K562 (cell line): ENCODE measurements at regions not wholly inside any gene's neighbourhood (a gene's known extent, or its start where the extent isn't known, plus 50 kb on each side); places are given as distances from the start of the nearest gene placed in this dataset.

Experiments used
- ATAC-seq: fragments of 200-7000 bp; cut with Tn5 transposase; 3 replicates; pipeline ENCODE4 v1.9.1; 2020; ENCODE audit warnings: moderate library complexity
- BruUV-seq: library from RNA; stranded (reverse); fragments of 400-500 nt; replicated peaks from 2 replicates; lab custom pipeline; 2021; lab: Mats Ljungman, UMichigan
- CTCF ChIA-PET: fragments of 300-600 bp; formaldehyde crosslinking; extraction: SDS; loops from one replicate; lab custom pipeline; 2021; ENCODE audit warnings: low intra/inter-chr PET ratio; lab: Yijun Ruan, JAX
- POLR2A ChIA-PET: fragments of 300-600, 350-650 bp; sonication (Branson Sonifier 250); formaldehyde crosslinking; extraction: SDS; loops from one replicate; lab custom pipeline; 2021; ENCODE audit warnings: antibody characterized with exemption, inconsistent platforms; lab: Yijun Ruan, JAX
- DNase-seq, 4 experiments: peaks; one replicate each; pipeline versions ENCODE4 v3.0.0 to v3.0.0-alpha.2; 2011 to 2018; ENCODE audit warnings: low spot score in 3 of 4, mixed read lengths in 3 of 4; ENCODE audit errors: extremely low read depth in 1 of 4
- FAIRE-seq: peaks from 2 replicates; lab custom pipeline; 2011; peaks lifted over from hg19 to GRCh38; lab: Jason Lieb, UNC
- H2AFZ ChIP-seq: 2 replicates; pipeline ENCODE4 v1.6.0; 2011; ENCODE audit warnings: low read depth, low read length, control low read depth, inconsistent platforms
- H3K27ac ChIP-seq: fragments of 200-600 bp; 3 replicates; pipeline ENCODE4 v1.8.0; 2011; ENCODE audit warnings: low read depth, mild to moderate bottlenecking, control low read depth, inconsistent platforms, low read length, moderate library complexity, mixed read lengths; ENCODE audit errors: extremely low read depth
- H3K27me3 ChIP-seq, 2 experiments: fragments of 300-600 bp in 1 of 2; 2 replicates in 1 of 2; 3 replicates in 1 of 2; pipeline versions ENCODE4 v1.6.0 to v1.8.0; 2011; ENCODE audit warnings: inconsistent platforms in 2 of 2, low read length in 2 of 2, mild to moderate bottlenecking in 1 of 2, mixed read lengths in 1 of 2, moderate library complexity in 1 of 2; ENCODE audit not compliant: control insufficient read depth in 2 of 2, insufficient read depth in 2 of 2
- H3K36me3 ChIP-seq: fragments of 300-600 bp; 3 replicates; pipeline ENCODE4 v1.8.0; 2011; ENCODE audit warnings: mild to moderate bottlenecking, low read length, inconsistent platforms; ENCODE audit not compliant: control insufficient read depth, insufficient read depth
- H3K4me1 ChIP-seq, 2 experiments: fragments of 200-600 bp in 1 of 2; replicated peaks in 1 of 2; 2 replicates in 1 of 2; 3 replicates in 1 of 2; pipeline versions ENCODE4 v1.5.1 to v1.8.0; 2011; ENCODE audit warnings: inconsistent platforms in 2 of 2, low read length in 2 of 2, mild to moderate bottlenecking in 1 of 2, mixed read lengths in 1 of 2, moderate library complexity in 1 of 2; ENCODE audit not compliant: control insufficient read depth in 2 of 2, insufficient read depth in 2 of 2
- H3K4me2 ChIP-seq: 2 replicates; pipeline ENCODE4 v1.6.1; 2011; ENCODE audit warnings: low read length, control low read depth, inconsistent platforms, mixed read lengths; ENCODE audit not compliant: insufficient read depth
- H3K4me3 ChIP-seq: fragments of 200-600 bp; sonication (generic), shearing (Covaris generic); 2 replicates; pipeline ENCODE4 v1.5.1; 2016; ENCODE audit warnings: control low read depth, inconsistent platforms
- H3K79me2 ChIP-seq: fragments of 200-600 bp; 3 replicates; pipeline ENCODE4 v1.8.0; 2011; ENCODE audit warnings: low read length, inconsistent platforms; ENCODE audit not compliant: control insufficient read depth, insufficient read depth
- H3K9ac ChIP-seq, 2 experiments: 2 replicates each; pipeline versions ENCODE4 v1.6.0 to v1.6.1; 2011; ENCODE audit warnings: low read depth in 2 of 2, low read length in 2 of 2, control low read depth in 1 of 2, inconsistent platforms in 1 of 2, mild to moderate bottlenecking in 1 of 2, mixed read lengths in 1 of 2; ENCODE audit not compliant: insufficient read depth in 1 of 2
- H3K9me1 ChIP-seq: one replicate; pipeline ENCODE4 v1.6.0; 2011; ENCODE audit warnings: inconsistent platforms, mild to moderate bottlenecking, low read length, moderate library complexity; ENCODE audit not compliant: control insufficient read depth, insufficient read depth
- H3K9me3 ChIP-seq: replicated peaks from 2 replicates; pipeline ENCODE4 v1.5.1; 2011; ENCODE audit warnings: low read depth, low read length, inconsistent platforms; ENCODE audit not compliant: control insufficient read depth, insufficient read depth
- H4K20me1 ChIP-seq: replicated peaks from 2 replicates; pipeline ENCODE4 v1.6.1; 2011; ENCODE audit warnings: low read length, inconsistent platforms, mixed read lengths; ENCODE audit not compliant: control insufficient read depth, insufficient read depth
- CAMTA2 ChIP-seq: fragments of 250-450 bp; sonication (Bioruptor Pico); conservative IDR thresholded peaks from 2 replicates; pipeline ENCODE4 v1.5.1; 2022
- FOXA1 ChIP-seq: fragments of 450-650 bp; IDR thresholded peaks from 2 replicates; pipeline ENCODE4 v1.6.1; 2016; ENCODE audit warnings: mild to moderate bottlenecking, borderline replicate concordance
- MECOM ChIP-seq: fragments of 250-450 bp; sonication (Bioruptor Pico); IDR thresholded peaks from 2 replicates; pipeline ENCODE4 v1.8.0; 2022; ENCODE audit warnings: inconsistent platforms
- NCOA4 ChIP-seq: fragments of 450-650 bp; IDR thresholded peaks from 2 replicates; pipeline ENCODE4 v1.6.1; 2018; ENCODE audit warnings: mild to moderate bottlenecking; ENCODE audit not compliant: partially characterized antibody
- STAG1 ChIP-seq: sonication (generic); formaldehyde crosslinking; IDR thresholded peaks from 2 replicates; pipeline ENCODE4 v1.5.0; 2020; ENCODE audit warnings: missing genetic modification reagents, borderline replicate concordance
- TBP ChIP-seq: optimal IDR thresholded peaks from 2 replicates; pipeline ENCODE3; 2011; ENCODE audit warnings: low read depth, low read length, improper control_type of control experiment
- whole genome bisulfite sequencing: fragments of 100-300 bp; shearing (Covaris generic); methylation state at CpG from one replicate; pipeline ENCODE4 v1.1.6; 2016; ENCODE audit warnings: low coverage, mixed read lengths; ENCODE audit not compliant: insufficient coverage; ENCODE audit errors: missing lambda C conversion rate; 5-methylcytosine and 5-hydroxymethylcytosine counted together
- in situ Hi-C: fragments of 300-500 bp; cut with MboI; formaldehyde crosslinking; loops from 4 replicates; pipeline ENCODE4 v1.15.0; 2018; ENCODE audit warnings: inconsistent platforms, mixed read lengths
- intact Hi-C: fragments of 100-400 bp; cut with micrococcal nuclease; formaldehyde crosslinking; loops from 2 replicates; pipeline ENCODE4 v1.14.2; 2022
- TF ChIP-seq, protein P1 (sequence below): fragments of 250-450 bp; sonication (Bioruptor Pico); IDR thresholded peaks from 2 replicates; pipeline ENCODE4 v1.4.0; 2020; ENCODE audit warnings: mild to moderate bottlenecking, moderate library complexity, borderline replicate concordance
- TF ChIP-seq, protein P2 (sequence below): sonication (generic); formaldehyde crosslinking; IDR thresholded peaks from 2 replicates; pipeline ENCODE4 v1.8.0; 2022; ENCODE audit warnings: missing genetic modification reagents, mild to moderate bottlenecking, borderline replicate concordance
- TF ChIP-seq, protein P3 (sequence below): conservative IDR thresholded peaks from 2 replicates; pipeline ENCODE4 v1.6.1; 2011; ENCODE audit warnings: low read depth, mild to moderate bottlenecking, low read length; ENCODE audit not compliant: control insufficient read depth
- TF ChIP-seq, protein P4 (sequence below): fragments of 450-650 bp; IDR thresholded peaks from 2 replicates; pipeline ENCODE4 v1.6.1; 2014; ENCODE audit warnings: low read depth, mild to moderate bottlenecking, moderate library complexity, borderline replicate concordance

DNA sequence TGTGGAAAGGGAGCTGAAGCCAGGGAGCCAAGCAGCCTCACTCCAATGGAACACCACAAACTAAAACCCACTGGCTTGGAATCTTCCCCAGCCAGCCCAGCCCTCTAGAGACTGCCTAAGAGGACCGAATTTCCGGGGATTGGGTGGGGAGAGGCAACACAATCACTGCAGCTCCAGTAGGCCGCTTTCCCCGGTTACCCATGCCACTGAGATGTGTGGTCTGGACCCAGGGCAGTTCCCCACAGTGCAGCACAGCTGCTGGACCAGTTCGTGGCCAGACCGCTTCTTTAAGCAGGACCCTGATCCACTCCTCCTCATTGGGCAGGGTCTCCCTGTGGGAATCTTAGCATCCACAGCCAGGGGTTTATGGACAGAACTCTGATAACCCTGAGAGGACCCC lies 91.9 kb upstream of the PAGE3 start (continued):
- TF ChIP-seq, protein P1, sequence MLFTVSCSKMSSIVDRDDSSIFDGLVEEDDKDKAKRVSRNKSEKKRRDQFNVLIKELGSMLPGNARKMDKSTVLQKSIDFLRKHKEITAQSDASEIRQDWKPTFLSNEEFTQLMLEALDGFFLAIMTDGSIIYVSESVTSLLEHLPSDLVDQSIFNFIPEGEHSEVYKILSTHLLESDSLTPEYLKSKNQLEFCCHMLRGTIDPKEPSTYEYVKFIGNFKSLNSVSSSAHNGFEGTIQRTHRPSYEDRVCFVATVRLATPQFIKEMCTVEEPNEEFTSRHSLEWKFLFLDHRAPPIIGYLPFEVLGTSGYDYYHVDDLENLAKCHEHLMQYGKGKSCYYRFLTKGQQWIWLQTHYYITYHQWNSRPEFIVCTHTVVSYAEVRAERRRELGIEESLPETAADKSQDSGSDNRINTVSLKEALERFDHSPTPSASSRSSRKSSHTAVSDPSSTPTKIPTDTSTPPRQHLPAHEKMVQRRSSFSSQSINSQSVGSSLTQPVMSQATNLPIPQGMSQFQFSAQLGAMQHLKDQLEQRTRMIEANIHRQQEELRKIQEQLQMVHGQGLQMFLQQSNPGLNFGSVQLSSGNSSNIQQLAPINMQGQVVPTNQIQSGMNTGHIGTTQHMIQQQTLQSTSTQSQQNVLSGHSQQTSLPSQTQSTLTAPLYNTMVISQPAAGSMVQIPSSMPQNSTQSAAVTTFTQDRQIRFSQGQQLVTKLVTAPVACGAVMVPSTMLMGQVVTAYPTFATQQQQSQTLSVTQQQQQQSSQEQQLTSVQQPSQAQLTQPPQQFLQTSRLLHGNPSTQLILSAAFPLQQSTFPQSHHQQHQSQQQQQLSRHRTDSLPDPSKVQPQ (CRISPR knock-in tag): no peak
- no peak for TF ChIP-seq MECOM (CRISPR knock-in tag)
- TF ChIP-seq TBP: no peak
- TF ChIP-seq, protein P2, sequence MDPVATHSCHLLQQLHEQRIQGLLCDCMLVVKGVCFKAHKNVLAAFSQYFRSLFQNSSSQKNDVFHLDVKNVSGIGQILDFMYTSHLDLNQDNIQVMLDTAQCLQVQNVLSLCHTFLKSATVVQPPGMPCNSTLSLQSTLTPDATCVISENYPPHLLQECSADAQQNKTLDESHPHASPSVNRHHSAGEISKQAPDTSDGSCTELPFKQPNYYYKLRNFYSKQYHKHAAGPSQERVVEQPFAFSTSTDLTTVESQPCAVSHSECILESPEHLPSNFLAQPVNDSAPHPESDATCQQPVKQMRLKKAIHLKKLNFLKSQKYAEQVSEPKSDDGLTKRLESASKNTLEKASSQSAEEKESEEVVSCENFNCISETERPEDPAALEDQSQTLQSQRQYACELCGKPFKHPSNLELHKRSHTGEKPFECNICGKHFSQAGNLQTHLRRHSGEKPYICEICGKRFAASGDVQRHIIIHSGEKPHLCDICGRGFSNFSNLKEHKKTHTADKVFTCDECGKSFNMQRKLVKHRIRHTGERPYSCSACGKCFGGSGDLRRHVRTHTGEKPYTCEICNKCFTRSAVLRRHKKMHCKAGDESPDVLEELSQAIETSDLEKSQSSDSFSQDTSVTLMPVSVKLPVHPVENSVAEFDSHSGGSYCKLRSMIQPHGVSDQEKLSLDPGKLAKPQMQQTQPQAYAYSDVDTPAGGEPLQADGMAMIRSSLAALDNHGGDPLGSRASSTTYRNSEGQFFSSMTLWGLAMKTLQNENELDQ (CRISPR knock-in tag): no peak
- TF ChIP-seq CAMTA2 (CRISPR knock-in tag): no peak
- TF ChIP-seq NCOA4: no peak

DNA sequence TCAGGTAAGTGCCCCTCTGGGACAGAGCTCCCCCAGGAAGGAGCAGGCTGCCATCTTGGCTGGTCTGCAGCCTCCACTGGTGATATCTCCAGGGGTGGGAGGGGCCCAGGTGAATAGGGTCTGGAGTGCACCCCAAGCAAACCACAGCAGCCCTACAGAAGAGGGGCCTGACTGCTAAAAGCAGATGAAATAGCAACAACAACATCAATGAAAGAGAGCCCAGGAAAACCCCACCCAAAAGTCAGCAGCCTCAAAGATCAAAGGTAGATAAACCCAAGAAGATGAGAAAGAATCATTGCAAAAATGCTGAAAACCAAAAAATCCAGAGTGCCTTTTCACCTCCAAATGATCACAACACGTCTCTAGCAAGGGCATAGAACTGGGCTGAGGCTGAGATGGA lies 92.5 kb upstream of the PAGE3 start:
- FAIRE-seq: no peak
- no peaks in the 10 kb centered on the region for H4K20me1 ChIP-seq
- TF ChIP-seq STAG1 (no peak), FOXA1 (no peak)
- TF ChIP-seq, protein P3, sequence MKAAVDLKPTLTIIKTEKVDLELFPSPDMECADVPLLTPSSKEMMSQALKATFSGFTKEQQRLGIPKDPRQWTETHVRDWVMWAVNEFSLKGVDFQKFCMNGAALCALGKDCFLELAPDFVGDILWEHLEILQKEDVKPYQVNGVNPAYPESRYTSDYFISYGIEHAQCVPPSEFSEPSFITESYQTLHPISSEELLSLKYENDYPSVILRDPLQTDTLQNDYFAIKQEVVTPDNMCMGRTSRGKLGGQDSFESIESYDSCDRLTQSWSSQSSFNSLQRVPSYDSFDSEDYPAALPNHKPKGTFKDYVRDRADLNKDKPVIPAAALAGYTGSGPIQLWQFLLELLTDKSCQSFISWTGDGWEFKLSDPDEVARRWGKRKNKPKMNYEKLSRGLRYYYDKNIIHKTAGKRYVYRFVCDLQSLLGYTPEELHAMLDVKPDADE: no peak
- TF ChIP-seq, protein P4, sequence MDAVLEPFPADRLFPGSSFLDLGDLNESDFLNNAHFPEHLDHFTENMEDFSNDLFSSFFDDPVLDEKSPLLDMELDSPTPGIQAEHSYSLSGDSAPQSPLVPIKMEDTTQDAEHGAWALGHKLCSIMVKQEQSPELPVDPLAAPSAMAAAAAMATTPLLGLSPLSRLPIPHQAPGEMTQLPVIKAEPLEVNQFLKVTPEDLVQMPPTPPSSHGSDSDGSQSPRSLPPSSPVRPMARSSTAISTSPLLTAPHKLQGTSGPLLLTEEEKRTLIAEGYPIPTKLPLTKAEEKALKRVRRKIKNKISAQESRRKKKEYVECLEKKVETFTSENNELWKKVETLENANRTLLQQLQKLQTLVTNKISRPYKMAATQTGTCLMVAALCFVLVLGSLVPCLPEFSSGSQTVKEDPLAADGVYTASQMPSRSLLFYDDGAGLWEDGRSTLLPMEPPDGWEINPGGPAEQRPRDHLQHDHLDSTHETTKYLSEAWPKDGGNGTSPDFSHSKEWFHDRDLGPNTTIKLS: no peak

More for the DNA sequence above, 92.5 kb upstream of the PAGE3 start:
- H3K79me2 ChIP-seq: no peaks in the 10 kb centered on the region
- no peaks in the 10 kb centered on the region for H3K4me1 ChIP-seq
- POLR2A ChIA-PET: no interaction called here
- H3K27me3 ChIP-seq: no peaks in the 10 kb centered on the region; a peak in 1 of 5 replicates
- H3K27ac ChIP-seq: no peak overlapping the region
- in situ Hi-C loops: no loop called here
- no peaks in the 10 kb centered on the region for H3K36me3 ChIP-seq
- WGBS: 0% methylated on average over 1 of the region's 1 CpG
- intact Hi-C loops: no loop called here
- BruUV-seq: no TSS peak
- no peak overlapping the region for H3K4me3 ChIP-seq
- H3K4me2 ChIP-seq: no peak overlapping the region
- H3K9ac ChIP-seq: no peak overlapping the region
- DNase-seq (no peak), ATAC-seq (no peak)
- H3K9me3 ChIP-seq: no peaks in the 10 kb centered on the region
- no peak overlapping the region for H2AFZ ChIP-seq
- H3K9me1 ChIP-seq: no peaks in the 10 kb centered on the region
- CTCF ChIA-PET: no interaction called here
